SK-N-SH (cell line): ENCODE measurements at regions not wholly inside any gene's neighbourhood (a gene's known extent, or its start where the extent isn't known, plus 50 kb on each side); places are given as distances from the start of the nearest gene placed in this dataset.

Experiments
- CTCF ChIA-PET: fragments of 300-600, 350-600 bp; formaldehyde crosslinking; extraction: SDS; loops from one replicate; lab custom pipeline; 2021; lab: Yijun Ruan, JAX
- POLR2A ChIA-PET: fragments of 350-600 bp; sonication (Branson Sonifier 250); formaldehyde crosslinking; extraction: SDS; loops from one replicate; lab custom pipeline; 2020; ENCODE audit warnings: antibody characterized with exemption, inconsistent platforms; lab: Yijun Ruan, JAX
- DNase-seq: peaks from one replicate; pipeline ENCODE4 v3.0.0; 2012
- H2AFZ ChIP-seq: fragments of 200-600 bp; sonication (generic); 2 replicates; pipeline ENCODE4 v1.8.1; 2016; ENCODE audit warnings: antibody characterized with exemption, mild to moderate bottlenecking, low read depth
- H3F3A ChIP-seq: fragments of 200-600 bp; sonication (generic); replicated peaks from 2 replicates; pipeline ENCODE3; 2016; ENCODE audit warnings: antibody characterized with exemption, mild to moderate bottlenecking; ENCODE audit not compliant: insufficient read depth
- H3K27ac ChIP-seq, 2 experiments: fragments of 200-500 bp in 1 of 2; fragments of 200-600 bp in 1 of 2; sonication (Bioruptor generic) in 1 of 2; sonication (generic), shearing (Covaris generic) in 1 of 2; 2 replicates each; pipeline versions ENCODE4 v1.5.1 to v1.6.1; 2014 to 2016; ENCODE audit warnings: low read depth in 2 of 2, inconsistent platforms in 1 of 2, low read length in 1 of 2, mild to moderate bottlenecking in 1 of 2, mixed read lengths in 1 of 2
- H3K27me3 ChIP-seq: fragments of 200-600 bp; sonication (generic), shearing (Covaris generic); 2 replicates; pipeline ENCODE4 v1.6.1; 2016; ENCODE audit warnings: mixed run types; ENCODE audit not compliant: insufficient read depth
- H3K36me3 ChIP-seq, 2 experiments: fragments of 200-500 bp in 1 of 2; fragments of 200-600 bp in 1 of 2; sonication (Bioruptor generic) in 1 of 2; sonication (generic) in 1 of 2; replicated peaks in 1 of 2; 2 replicates each; pipeline versions ENCODE3 to v1.5.1; 2014 to 2016; ENCODE audit warnings: low read length in 1 of 2, mild to moderate bottlenecking in 1 of 2; ENCODE audit not compliant: insufficient read depth in 2 of 2, control insufficient read depth in 1 of 2
- H3K4me1 ChIP-seq, 2 experiments: fragments of 200-500 bp in 1 of 2; fragments of 200-600 bp in 1 of 2; sonication (Bioruptor generic) in 1 of 2; sonication (generic), shearing (Covaris generic) in 1 of 2; 2 replicates each; pipeline versions ENCODE4 v1.5.1 to v1.6.1; 2014 to 2016; ENCODE audit warnings: low read depth in 1 of 2, low read length in 1 of 2, mixed run types in 1 of 2; ENCODE audit not compliant: insufficient read depth in 2 of 2, control insufficient read depth in 1 of 2
- H3K4me2 ChIP-seq: fragments of 200-600 bp; sonication (generic), shearing (Covaris generic); 2 replicates; pipeline ENCODE4 v1.6.1; 2017; ENCODE audit warnings: mixed run types
- H3K4me3 ChIP-seq, 2 experiments: fragments of 200-500 bp in 1 of 2; fragments of 200-600 bp in 1 of 2; sonication (Bioruptor generic) in 1 of 2; sonication (generic), shearing (Covaris generic) in 1 of 2; 2 replicates each; pipeline versions ENCODE4 v1.5.1 to v1.8.1; 2014 to 2016; ENCODE audit warnings: low read depth in 2 of 2, inconsistent platforms in 1 of 2, low read length in 1 of 2, mild to moderate bottlenecking in 1 of 2, mixed read lengths in 1 of 2, moderate library complexity in 1 of 2
- H3K79me2 ChIP-seq: fragments of 200-600 bp; sonication (generic); 2 replicates; pipeline ENCODE4 v1.8.1; 2017; ENCODE audit warnings: mild to moderate bottlenecking; ENCODE audit not compliant: insufficient read depth
- H3K9ac ChIP-seq: fragments of 200-600 bp; sonication (generic); 2 replicates; pipeline ENCODE4 v1.6.1; 2017; ENCODE audit warnings: mixed run types
- H3K9me2 ChIP-seq: fragments of 200-600 bp; sonication (generic); 2 replicates; pipeline ENCODE4 v1.6.1; 2017; ENCODE audit warnings: mixed run types
- H3K9me3 ChIP-seq: fragments of 200-600 bp; sonication (generic); 2 replicates; pipeline ENCODE4 v1.6.1; 2017; ENCODE audit warnings: mixed run types, mild to moderate bottlenecking, moderate library complexity
- H4K20me1 ChIP-seq: fragments of 200-600 bp; sonication (generic); 2 replicates; pipeline ENCODE4 v1.6.1; 2017; ENCODE audit warnings: mild to moderate bottlenecking, mixed run types; ENCODE audit not compliant: insufficient read depth
- CHD2 ChIP-seq: fragments of 150-350 bp; IDR thresholded peaks from 2 replicates; pipeline ENCODE4 v1.6.1; 2018; ENCODE audit warnings: low read length; ENCODE audit not compliant: partially characterized antibody
- ELF1 ChIP-seq: IDR thresholded peaks from 2 replicates; pipeline ENCODE4 v1.4.0; 2012
- FOSL2 ChIP-seq: IDR thresholded peaks from 2 replicates; pipeline ENCODE4 v1.4.0; 2012; ENCODE audit warnings: low read depth, mild to moderate bottlenecking, moderate library complexity, borderline replicate concordance
- FOXJ3 ChIP-seq: sonication (generic); formaldehyde crosslinking; IDR thresholded peaks from 2 replicates; pipeline ENCODE4 v1.5.1; 2020; ENCODE audit warnings: mild to moderate bottlenecking, missing genetic modification reagents
- GABPA ChIP-seq: IDR thresholded peaks from 2 replicates; pipeline ENCODE4 v1.4.0; 2012; ENCODE audit warnings: low read depth, mild to moderate bottlenecking
- MEF2A ChIP-seq: IDR thresholded peaks from 2 replicates; pipeline ENCODE4 v1.4.0; 2012; ENCODE audit warnings: low read depth, borderline replicate concordance
- NRF1 ChIP-seq: IDR thresholded peaks from 2 replicates; pipeline ENCODE4 v1.6.1; 2012; ENCODE audit warnings: low read depth, mild to moderate bottlenecking, low read length
- POLR2AphosphoS5 ChIP-seq: IDR thresholded peaks from 2 replicates; pipeline ENCODE4 v1.6.1; 2012; ENCODE audit warnings: low read depth, low read length
- RCOR1 ChIP-seq: fragments of 150-350 bp; IDR thresholded peaks from 2 replicates; pipeline ENCODE4 v1.6.1; 2017; ENCODE audit warnings: antibody characterized with exemption, low read length
- RFX5 ChIP-seq: IDR thresholded peaks from 2 replicates; pipeline ENCODE4 v1.6.1; 2012; ENCODE audit warnings: mild to moderate bottlenecking, improper control_type of control experiment, low read length
- RXRA ChIP-seq: IDR thresholded peaks from 2 replicates; pipeline ENCODE4 v1.4.0; 2012; ENCODE audit warnings: low read depth, mild to moderate bottlenecking, borderline replicate concordance
- SIN3A ChIP-seq: IDR thresholded peaks from 2 replicates; pipeline ENCODE4 v1.6.1; 2012; ENCODE audit warnings: low read depth, mild to moderate bottlenecking, low read length, moderate library complexity, borderline replicate concordance
- TAF1 ChIP-seq: IDR thresholded peaks from 2 replicates; pipeline ENCODE4 v1.6.1; 2012; ENCODE audit warnings: low read depth, mild to moderate bottlenecking, low read length, moderate library complexity, borderline replicate concordance
- TCF12 ChIP-seq: IDR thresholded peaks from 2 replicates; pipeline ENCODE4 v1.4.0; 2012
- TEAD4 ChIP-seq: IDR thresholded peaks from 2 replicates; pipeline ENCODE4 v1.4.0; 2012; ENCODE audit warnings: mild to moderate bottlenecking, borderline replicate concordance; ENCODE audit not compliant: insufficient read depth
- YY1 ChIP-seq: IDR thresholded peaks from 2 replicates; pipeline ENCODE4 v1.4.0; 2012; ENCODE audit warnings: low read depth, mild to moderate bottlenecking
- WGBS: methylation state at CpG from one replicate; pipeline ENCODE4 v1.1.6; 2017; ENCODE audit warnings: low lambda C conversion rate; 5-methylcytosine and 5-hydroxymethylcytosine counted together
- TF ChIP-seq, protein P1 (sequence below): fragments of 150-350 bp; IDR thresholded peaks from 2 replicates; pipeline ENCODE4 v1.6.1; 2016; ENCODE audit warnings: mild to moderate bottlenecking, low read depth, low read length

DNA sequence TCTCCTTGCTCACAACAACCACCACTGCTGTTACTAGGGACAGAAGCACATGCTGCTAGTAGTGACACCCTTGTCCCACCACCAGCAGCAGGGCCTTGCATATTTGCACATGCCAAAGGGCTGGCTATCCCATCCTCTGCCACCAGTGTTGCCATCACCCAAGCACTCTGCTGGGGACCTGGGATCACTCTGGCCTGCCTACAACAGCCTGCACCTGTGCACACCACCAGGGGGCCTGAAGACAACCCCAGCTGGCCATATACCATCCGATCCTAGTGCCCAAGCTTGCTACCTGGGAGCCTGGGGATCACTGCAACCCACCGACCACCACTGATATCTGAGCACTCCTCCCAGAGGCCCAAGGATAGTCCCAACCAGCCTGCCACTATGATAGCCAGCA is 99.9 kb upstream of the FANCL start:
- no peaks in the 10 kb centered on the region for H3K79me2 ChIP-seq
- WGBS, result 20% methylated on average over 1 of the region's 2 CpGs
- no peak overlapping the region for H2AFZ ChIP-seq

DNA sequence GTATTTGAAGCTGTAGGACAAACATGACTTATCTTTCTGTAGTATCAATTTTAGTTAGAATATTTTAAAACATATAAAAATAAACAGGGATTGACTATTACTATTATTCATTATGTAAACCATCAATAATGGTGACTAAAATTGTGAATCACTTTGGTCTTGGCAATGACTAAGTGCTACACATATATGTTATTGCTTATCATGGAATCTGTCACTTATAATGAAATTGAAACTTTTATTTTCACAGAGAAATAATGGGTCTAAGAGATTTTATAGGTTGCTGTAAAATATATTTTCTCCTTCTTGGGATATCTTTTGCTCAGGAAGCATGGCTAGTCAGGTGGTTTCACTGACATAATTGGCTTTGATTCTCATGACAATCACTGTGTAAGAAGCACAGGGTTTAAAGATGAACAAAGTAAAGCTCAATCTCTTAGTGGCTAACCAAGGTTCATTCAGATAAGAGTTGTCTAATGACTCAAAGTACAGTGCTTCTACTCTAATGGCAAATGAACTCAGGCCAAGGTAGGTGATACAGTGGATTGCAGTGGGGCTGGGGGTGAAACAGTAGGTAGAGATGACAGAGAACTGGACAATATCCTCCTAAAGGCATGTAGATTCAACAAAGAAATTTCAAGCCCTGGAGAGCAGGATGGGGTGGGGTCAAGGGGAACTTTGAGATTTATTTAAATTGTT is 98.6 kb upstream of the FANCL start:
- H3K9me3 ChIP-seq, result no peaks in the 10 kb centered on the region
- H3K4me1 ChIP-seq, result no peaks in the 10 kb centered on the region
- no peak for DNase-seq
- H3K27ac ChIP-seq, result no peak overlapping the region
- H3K4me3 ChIP-seq, result no peak overlapping the region
- H3K36me3 ChIP-seq, result no peaks in the 10 kb centered on the region
- H3K79me2 ChIP-seq, result no peaks in the 10 kb centered on the region
- TF ChIP-seq RXRA, result no peak
- TF ChIP-seq TAF1, result no peak
- no peak for TF ChIP-seq TEAD4
- no peak for TF ChIP-seq FOSL2
- TF ChIP-seq MEF2A, result no peak
- no peak for TF ChIP-seq GABPA
- no peak for TF ChIP-seq CHD2
- no peak for TF ChIP-seq YY1
- H3K9ac ChIP-seq, result no peak overlapping the region
- ChIA-PET CTCF (no interaction called here), POLR2A (no interaction called here)
- no peak overlapping the region for H2AFZ ChIP-seq
- H3F3A ChIP-seq, result no peaks in the 10 kb centered on the region
- no peaks in the 10 kb centered on the region for H3K27me3 ChIP-seq
- H3K4me2 ChIP-seq, result no peak overlapping the region
- H3K9me2 ChIP-seq, result no peaks in the 10 kb centered on the region
- no peaks in the 10 kb centered on the region for H4K20me1 ChIP-seq

More for the DNA sequence above, 99.9 kb upstream of the FANCL start:
- no peak for TF ChIP-seq YY1
- TF ChIP-seq GABPA, result no peak
- no peak for TF ChIP-seq TCF12
- no peak for TF ChIP-seq ELF1
- TF ChIP-seq POLR2AphosphoS5, result no peak
- no peak for TF ChIP-seq FOXJ3 (CRISPR knock-in tag)
- TF ChIP-seq RCOR1, result no peak
- no peak for TF ChIP-seq NRF1
- no peak for TF ChIP-seq FOSL2
- TF ChIP-seq SIN3A, result no peak
- no peak for TF ChIP-seq RFX5
- TF ChIP-seq, protein P1, sequence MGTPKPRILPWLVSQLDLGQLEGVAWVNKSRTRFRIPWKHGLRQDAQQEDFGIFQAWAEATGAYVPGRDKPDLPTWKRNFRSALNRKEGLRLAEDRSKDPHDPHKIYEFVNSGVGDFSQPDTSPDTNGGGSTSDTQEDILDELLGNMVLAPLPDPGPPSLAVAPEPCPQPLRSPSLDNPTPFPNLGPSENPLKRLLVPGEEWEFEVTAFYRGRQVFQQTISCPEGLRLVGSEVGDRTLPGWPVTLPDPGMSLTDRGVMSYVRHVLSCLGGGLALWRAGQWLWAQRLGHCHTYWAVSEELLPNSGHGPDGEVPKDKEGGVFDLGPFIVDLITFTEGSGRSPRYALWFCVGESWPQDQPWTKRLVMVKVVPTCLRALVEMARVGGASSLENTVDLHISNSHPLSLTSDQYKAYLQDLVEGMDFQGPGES, result no peak
- TF ChIP-seq RXRA, result no peak
- no peak overlapping the region for H3K9ac ChIP-seq
- no peaks in the 10 kb centered on the region for H3K27me3 ChIP-seq
- no peaks in the 10 kb centered on the region for H4K20me1 ChIP-seq
- H3K4me3 ChIP-seq, result no peak overlapping the region
- POLR2A ChIA-PET, result no interaction called here
- no peaks in the 10 kb centered on the region for H3K9me3 ChIP-seq
- H3F3A ChIP-seq, result no peaks in the 10 kb centered on the region
- H3K27ac ChIP-seq, result no peak overlapping the region
- H3K4me1 ChIP-seq, result no peaks in the 10 kb centered on the region
- CTCF ChIA-PET, result interaction anchor here (0.6 kb wide), 1 partner anchor 173 kb away, joined by 3 read pairs; no protein-coding TSS in a partner anchor
- H3K4me2 ChIP-seq, result no peak overlapping the region
- H3K9me2 ChIP-seq, result no peaks in the 10 kb centered on the region
- H3K36me3 ChIP-seq, result no peaks in the 10 kb centered on the region
- DNase-seq, result no peak
